GM12874 (cell line): ENCODE measurements at regions not wholly inside any gene's neighbourhood (a gene's known extent, or its start where the extent isn't known, plus 50 kb on each side); places are given as distances from the start of the nearest gene placed in this dataset.

Experiments used
- TF ChIP-seq, protein P1 (sequence below): IDR thresholded peaks from 2 replicates; pipeline ENCODE4 v1.5.1; 2011; ENCODE audit warnings: low read depth, mild to moderate bottlenecking, control low read depth, low read length, moderate library complexity; ENCODE audit not compliant: insufficient read depth

DNA sequence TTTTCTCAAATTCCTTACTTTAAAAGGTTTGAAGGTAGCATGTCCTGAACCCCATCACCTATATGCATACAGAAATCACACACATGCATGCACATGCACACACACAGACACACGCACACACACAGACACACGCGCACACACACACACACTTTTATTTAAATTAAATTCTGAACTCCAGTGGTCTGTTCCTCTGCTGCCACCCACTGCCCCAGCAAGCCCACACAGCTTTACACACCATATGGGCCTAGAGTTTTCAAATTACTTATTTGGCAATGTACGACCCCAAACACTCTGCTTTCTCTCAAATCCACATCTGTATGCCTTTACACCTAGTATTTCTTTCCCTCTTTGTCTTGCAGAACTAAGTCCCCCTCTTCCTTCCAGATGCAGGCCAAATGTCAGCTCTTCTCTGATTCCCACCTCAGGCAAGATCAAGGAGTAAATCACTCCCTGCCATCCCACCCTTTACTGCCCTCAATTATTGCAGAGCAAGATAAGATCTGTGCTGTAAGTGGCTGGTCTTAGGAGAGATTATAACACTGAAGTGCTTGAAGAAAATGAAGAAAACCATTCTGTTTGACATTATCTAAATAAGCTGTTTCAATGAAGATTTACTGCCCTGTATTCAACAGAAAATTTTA lies 429.9 kb upstream of the CXADR start:
- TF ChIP-seq, protein P1, sequence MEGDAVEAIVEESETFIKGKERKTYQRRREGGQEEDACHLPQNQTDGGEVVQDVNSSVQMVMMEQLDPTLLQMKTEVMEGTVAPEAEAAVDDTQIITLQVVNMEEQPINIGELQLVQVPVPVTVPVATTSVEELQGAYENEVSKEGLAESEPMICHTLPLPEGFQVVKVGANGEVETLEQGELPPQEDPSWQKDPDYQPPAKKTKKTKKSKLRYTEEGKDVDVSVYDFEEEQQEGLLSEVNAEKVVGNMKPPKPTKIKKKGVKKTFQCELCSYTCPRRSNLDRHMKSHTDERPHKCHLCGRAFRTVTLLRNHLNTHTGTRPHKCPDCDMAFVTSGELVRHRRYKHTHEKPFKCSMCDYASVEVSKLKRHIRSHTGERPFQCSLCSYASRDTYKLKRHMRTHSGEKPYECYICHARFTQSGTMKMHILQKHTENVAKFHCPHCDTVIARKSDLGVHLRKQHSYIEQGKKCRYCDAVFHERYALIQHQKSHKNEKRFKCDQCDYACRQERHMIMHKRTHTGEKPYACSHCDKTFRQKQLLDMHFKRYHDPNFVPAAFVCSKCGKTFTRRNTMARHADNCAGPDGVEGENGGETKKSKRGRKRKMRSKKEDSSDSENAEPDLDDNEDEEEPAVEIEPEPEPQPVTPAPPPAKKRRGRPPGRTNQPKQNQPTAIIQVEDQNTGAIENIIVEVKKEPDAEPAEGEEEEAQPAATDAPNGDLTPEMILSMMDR: no peak

DNA sequence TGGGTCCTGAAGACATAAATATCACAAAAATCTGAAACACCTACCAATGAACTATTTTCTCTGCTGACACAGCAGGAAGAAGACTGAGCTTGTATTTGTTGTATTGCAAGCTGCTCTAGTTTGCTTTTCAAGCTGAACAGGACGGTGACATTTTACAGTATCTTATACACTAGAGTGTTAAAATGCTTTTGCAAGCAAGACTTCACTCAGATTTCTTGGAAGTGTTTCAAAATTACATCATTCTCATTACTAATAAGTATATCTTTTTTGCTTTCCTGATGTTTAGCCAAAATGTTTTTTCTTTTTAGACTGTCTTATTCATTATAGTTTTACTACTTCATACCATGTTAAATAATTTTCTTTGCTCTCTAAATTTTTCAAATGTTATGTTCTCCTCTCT lies 427.1 kb upstream of the CXADR start:
- TF ChIP-seq, protein P1: no peak

DNA sequence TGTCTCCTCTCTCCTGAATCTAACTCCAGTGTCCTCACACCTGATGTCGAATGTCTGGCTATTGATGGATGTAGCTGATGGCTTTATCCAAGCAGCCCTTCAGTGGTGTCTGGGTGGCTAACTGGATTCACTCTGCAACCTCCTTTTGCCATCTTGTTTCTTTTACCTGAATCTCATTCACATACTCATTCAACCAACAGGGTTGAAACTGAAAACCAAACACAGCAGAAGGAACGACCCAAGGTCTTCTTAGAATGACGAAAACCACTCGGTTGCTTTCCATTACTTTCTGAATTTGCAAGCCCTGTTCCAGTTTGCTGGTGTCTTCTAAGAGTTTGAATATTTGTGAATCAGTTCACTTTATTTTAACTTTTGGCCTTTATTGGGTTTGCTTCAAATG lies 424.3 kb upstream of the CXADR start:
- TF ChIP-seq, protein P1: no peak

DNA sequence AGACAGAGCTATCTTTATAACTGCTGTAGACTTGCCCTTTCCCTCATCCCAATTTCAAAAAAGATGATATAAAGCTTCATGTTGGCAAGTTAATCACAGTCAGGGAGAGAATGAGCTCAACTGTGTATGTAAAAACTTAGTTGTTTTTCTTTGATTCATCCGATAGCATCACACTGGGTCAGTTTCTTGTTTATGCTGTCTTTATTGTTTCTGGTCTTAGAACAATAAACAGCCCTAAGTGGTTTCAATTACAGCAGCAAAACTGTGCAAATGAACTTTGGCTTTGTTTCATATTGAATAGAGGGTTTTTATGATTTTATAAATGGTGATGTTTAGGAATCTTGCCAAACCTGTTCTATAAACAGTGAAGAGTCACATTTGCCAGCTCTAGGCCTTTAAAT lies 423.8 kb upstream of the CXADR start:
- TF ChIP-seq, protein P1: no peak

DNA sequence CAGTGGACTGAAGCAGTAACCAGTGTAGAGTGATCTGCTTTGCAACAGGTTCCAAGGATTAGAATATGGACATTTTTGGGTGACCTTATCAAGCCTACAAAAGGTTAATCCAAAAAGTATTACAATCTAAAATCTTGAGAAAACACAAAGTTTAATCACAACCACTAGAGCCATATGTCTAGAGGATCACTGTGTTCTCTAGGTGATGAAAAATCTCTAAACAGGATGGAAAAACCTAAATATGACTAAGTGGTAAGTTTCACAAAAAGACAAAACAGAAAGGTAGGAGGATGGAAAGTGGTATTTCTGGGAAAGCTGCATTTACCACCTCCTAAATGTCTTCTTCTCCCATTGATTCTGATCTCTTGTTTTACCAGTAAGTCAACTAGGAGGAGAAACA lies 411.1 kb upstream of the CXADR start:
- TF ChIP-seq, protein P1: no peak

DNA sequence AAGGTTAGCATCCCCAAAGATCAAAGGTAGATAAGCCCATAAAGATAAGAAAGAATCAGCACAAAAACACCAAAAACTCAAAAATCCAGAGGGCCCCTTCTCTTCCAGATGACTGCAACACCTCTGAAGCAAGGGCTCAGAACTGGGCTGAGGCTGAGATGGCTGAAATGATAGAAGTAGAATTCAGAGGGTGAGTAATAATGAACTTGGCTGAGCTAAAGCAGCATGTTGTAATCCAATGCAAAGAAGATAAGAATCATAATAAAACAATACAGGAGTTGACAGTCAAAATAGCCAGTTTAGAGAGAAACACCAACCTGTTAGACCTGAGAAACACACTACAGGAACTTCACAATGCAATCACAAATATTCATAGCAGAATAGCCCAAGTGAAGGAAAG lies 406.9 kb upstream of the CXADR start:
- TF ChIP-seq, protein P1: no peak

DNA sequence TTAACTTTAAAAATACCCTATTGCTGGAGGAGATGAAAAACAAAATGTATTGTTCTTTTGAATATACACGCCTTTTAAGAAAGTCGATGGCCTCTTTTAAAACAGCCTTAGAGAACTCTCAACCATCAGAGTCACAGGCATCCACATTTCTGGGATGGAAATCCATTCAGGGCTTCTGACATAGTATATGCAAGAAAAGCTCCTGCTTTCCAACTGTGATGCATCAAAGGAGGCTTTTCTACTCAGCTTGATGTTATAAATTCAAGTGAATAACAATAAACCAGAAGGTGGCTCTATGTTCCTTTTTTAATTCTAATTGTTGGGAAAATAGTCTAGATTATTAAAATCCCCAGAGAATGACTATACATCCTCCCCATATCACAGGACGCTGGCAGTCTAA lies 398.8 kb upstream of the CXADR start:
- TF ChIP-seq, protein P1: no peak
